PFSK-1 (cell line): ENCODE measurements at regions not wholly inside any gene's neighbourhood (a gene's known extent, or its start where the extent isn't known, plus 50 kb on each side); places are given as distances from the start of the nearest gene placed in this dataset.

ENCODE experiments used
- FOXP2 ChIP-seq: optimal IDR thresholded peaks from 2 replicates; pipeline ENCODE3; 2011; ENCODE audit warnings: borderline replicate concordance, control low read depth, inconsistent platforms; ENCODE audit not compliant: insufficient read depth; ENCODE audit errors: extremely low read length, extremely low read depth
- POLR2AphosphoS5 ChIP-seq: IDR thresholded peaks from 2 replicates; pipeline ENCODE4 v1.6.1; 2012; ENCODE audit warnings: low read depth, mild to moderate bottlenecking, control low read depth, low read length, moderate library complexity
- SIN3A ChIP-seq: IDR thresholded peaks from 2 replicates; pipeline ENCODE4 v1.6.1; 2012; ENCODE audit warnings: mild to moderate bottlenecking, low read length, moderate library complexity, borderline replicate concordance; ENCODE audit not compliant: insufficient read depth
- TAF1 ChIP-seq: IDR thresholded peaks from 2 replicates; pipeline ENCODE4 v1.6.1; 2012; ENCODE audit warnings: low read length, control low read depth, borderline replicate concordance; ENCODE audit not compliant: insufficient read depth
- TF ChIP-seq, protein P1 (sequence below), 2 experiments: IDR thresholded peaks; 2 replicates each; pipeline versions ENCODE4 v1.6.1 to v1.8.0; 2011 to 2012; ENCODE audit warnings: low read depth in 2 of 2, low read length in 2 of 2, control low read depth in 1 of 2, inconsistent platforms in 1 of 2, mild to moderate bottlenecking in 1 of 2, moderate library complexity in 1 of 2; ENCODE audit not compliant: insufficient read depth in 1 of 2

DNA sequence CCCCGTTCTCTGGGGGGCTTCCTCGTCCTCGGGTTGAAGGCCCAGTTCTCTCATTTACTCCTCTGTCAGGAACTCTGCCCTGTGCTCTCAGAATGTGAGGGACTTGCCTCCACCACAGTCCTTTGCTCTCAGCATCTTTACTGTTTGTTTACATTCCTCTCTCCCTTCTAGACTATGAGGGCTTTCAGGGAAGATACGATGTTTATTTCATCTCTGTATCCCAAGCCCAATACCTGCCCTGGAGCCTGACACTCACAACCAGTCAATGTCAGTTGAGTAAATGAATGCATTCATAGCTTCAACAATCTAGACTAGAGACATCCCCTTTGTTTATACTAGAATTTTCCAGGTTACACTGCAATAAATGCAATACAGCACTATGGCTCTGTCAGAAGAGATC lies 409.6 kb upstream of the CDH11 start:
- TF ChIP-seq, protein P1, sequence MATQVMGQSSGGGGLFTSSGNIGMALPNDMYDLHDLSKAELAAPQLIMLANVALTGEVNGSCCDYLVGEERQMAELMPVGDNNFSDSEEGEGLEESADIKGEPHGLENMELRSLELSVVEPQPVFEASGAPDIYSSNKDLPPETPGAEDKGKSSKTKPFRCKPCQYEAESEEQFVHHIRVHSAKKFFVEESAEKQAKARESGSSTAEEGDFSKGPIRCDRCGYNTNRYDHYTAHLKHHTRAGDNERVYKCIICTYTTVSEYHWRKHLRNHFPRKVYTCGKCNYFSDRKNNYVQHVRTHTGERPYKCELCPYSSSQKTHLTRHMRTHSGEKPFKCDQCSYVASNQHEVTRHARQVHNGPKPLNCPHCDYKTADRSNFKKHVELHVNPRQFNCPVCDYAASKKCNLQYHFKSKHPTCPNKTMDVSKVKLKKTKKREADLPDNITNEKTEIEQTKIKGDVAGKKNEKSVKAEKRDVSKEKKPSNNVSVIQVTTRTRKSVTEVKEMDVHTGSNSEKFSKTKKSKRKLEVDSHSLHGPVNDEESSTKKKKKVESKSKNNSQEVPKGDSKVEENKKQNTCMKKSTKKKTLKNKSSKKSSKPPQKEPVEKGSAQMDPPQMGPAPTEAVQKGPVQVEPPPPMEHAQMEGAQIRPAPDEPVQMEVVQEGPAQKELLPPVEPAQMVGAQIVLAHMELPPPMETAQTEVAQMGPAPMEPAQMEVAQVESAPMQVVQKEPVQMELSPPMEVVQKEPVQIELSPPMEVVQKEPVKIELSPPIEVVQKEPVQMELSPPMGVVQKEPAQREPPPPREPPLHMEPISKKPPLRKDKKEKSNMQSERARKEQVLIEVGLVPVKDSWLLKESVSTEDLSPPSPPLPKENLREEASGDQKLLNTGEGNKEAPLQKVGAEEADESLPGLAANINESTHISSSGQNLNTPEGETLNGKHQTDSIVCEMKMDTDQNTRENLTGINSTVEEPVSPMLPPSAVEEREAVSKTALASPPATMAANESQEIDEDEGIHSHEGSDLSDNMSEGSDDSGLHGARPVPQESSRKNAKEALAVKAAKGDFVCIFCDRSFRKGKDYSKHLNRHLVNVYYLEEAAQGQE (IDR thresholded peaks at IDR 0.05; ENCODE audit: insufficient read depth in 1 of 2, low read depth in 2 of 2, low read length in 2 of 2), result no peak
- TF ChIP-seq POLR2AphosphoS5 (no peak), FOXP2 (no peak), TAF1 (no peak), SIN3A (no peak)

DNA sequence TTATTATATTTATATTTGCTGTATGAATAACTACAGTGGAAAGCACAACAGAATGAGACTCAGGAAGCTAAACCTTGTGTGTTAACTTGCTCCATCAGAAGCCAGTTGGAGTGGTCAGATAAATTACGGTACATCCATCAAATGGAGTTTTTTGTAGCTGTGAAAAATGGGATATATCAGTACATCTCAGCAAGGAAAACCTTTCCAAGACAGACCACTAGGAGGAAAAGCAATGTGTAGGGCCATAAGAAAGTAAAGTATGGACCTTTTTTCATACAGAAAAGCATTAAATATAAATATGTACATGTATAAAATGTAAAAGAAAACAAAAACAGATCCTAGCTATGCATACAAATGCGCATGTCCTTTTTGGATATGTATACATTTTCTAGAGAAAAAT lies 403.8 kb upstream of the CDH11 start:
- TF ChIP-seq FOXP2 (no peak), TAF1 (no peak), SIN3A (no peak), POLR2AphosphoS5 (no peak)
- TF ChIP-seq, protein P1 (IDR thresholded peaks at IDR 0.05; ENCODE audit: insufficient read depth in 1 of 2, low read depth in 2 of 2, low read length in 2 of 2), result no peak

DNA sequence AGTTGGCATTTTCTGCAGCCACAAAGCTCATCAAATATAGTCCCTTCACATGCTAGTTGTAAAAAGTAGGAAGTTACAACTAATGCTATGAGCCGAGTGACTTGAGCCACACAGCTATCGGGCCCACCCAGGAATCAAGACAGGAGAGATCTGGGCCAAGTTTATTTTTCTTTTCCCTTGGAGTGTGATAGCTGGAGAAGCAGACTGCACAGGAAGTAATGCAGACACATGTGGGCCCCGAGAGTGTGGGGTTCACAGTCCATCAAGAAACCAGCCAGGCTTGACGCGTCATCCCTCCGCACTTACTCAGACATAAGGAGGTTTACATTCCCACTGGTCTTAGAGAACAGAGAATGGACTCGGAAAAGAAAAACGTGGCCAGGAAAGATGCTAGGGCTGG lies 403.1 kb upstream of the CDH11 start:
- TF ChIP-seq SIN3A, result no peak
- TF ChIP-seq TAF1, result no peak
- no peak for TF ChIP-seq POLR2AphosphoS5
- TF ChIP-seq, protein P1 (IDR thresholded peaks at IDR 0.05; ENCODE audit: insufficient read depth in 1 of 2, low read depth in 2 of 2, low read length in 2 of 2), result no peak
- TF ChIP-seq FOXP2, result no peak

DNA sequence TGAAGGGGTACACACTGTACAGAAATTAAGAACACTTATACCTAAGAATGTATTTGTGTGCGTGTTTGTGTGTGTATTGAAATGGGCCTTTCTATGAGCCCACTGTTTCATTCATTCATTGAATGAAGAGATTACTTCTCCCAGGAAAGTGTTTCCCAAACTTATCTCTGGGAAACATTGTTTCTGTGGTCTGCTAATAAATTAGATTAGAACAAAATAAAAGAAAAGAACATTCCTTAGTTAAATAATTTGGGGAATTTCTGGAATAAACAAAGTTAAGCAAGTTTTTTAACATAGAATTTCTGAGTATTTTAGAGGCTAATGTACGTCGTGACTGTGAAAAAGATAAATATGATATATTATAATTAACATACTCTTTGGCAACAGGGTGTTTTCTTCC lies 402.4 kb upstream of the CDH11 start:
- TF ChIP-seq FOXP2, result no peak
- TF ChIP-seq POLR2AphosphoS5, result no peak
- TF ChIP-seq, protein P1 (IDR thresholded peaks at IDR 0.05; ENCODE audit: insufficient read depth in 1 of 2, low read depth in 2 of 2, low read length in 2 of 2), result no peak
- no peak for TF ChIP-seq SIN3A
- TF ChIP-seq TAF1, result no peak

DNA sequence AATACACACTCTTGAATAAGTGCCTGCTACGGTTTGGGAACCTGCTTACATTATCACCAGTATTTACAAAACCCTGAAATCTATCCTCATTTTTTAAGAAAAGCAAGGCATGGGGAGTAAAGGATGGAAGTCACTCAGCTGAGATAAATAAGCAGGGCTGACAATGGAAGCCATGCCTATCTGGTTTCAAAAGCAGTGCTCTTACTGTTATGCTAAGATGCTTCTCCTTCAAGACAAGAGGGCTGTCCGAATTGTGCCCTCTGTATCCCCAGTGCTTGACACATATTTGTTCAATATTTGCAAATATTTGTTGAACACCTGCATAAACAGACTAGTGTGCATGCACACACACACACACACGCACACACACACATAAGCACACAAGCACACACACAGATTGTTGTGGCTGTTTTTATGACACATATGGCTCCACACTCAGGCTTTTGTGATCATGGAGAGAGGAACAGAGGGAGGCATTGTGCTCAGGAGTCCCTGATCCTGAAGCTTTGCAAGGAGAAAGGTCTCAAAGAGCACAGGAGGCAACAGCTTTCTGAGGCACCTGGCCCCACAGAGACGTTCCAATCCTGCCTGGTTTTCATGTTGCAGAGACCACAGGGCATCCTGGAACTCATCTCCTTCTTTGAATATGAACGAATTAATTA lies 401.6 kb upstream of the CDH11 start:
- TF ChIP-seq FOXP2 (no peak), SIN3A (no peak), TAF1 (no peak), POLR2AphosphoS5 (no peak)
- TF ChIP-seq, protein P1 (IDR thresholded peaks at IDR 0.05; ENCODE audit: insufficient read depth in 1 of 2, low read depth in 2 of 2, low read length in 2 of 2), result no peak
